ENCODE measurements at regions not wholly inside any gene's neighbourhood (a gene's known extent, or its start where the extent isn't known, plus 50 kb on each side); places are given as distances from the start of the nearest gene placed in this dataset.

DNA sequence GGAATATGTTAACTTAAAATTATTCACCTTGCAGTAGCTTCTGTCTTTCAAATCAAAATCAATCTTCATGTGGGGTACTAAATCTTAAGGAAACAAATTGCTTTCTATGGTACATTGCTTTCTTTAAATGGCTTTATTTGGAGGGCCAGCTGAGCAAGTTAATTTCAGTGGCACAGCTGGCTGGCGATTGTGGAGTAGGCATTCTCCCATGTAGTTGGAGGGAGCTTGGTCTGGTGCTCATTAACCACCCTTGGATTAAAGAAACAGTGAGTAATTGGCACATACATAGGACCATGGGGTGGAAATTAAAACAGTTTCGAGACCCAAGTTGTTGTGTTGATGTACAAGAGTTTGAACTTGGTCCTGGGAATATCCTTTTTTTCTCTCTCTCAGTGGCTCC lies 201.3 kb upstream of the CHD6 start:
- no peak for DNase-seq (ENCODE audit: low spot score)
- intact Hi-C loops (cut with DNase I): no loop called here

DNA sequence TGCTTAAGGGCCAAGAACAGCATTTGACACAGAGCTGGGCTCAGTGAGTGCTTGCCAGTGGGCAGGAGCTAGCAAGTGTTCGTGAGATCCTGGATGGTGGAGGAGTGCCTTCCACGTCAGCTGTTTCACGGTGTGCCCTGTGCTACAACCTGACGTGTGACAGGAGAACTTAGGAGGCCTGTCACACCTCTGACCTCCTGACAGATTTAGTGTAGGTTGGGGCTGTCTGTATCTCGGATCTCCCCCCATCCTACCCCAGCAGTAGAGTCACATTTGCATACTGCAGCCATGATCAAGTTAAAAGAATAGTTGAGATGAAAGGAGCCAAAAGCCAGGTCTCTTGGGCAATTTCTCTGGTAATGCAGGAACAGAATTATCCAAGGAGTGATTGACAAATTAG lies 200.8 kb upstream of the CHD6 start:
- DNase-seq (ENCODE audit: low spot score): no peak
- intact Hi-C loops (cut with DNase I): no loop called here

DNA sequence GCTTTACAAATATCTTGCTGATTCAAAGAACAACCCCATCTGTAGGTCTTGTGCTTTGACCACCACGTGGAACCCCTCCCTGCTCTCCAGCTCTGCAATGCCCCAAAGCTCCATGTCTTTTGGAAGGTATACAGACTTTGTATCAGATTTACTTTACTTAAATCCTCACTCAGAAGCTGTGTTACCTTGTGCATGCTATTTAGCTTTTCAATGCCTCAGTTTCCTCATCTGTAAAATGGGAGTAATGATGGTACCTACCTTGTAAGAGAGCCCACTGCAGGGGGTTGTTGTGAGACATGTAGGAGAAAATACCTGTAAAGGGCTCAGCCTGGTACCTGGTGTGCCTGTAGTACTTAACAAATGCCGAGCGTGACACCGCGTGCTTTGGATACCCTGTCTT lies 200.2 kb upstream of the CHD6 start:
- intact Hi-C loops (cut with DNase I): no loop called here

DNA sequence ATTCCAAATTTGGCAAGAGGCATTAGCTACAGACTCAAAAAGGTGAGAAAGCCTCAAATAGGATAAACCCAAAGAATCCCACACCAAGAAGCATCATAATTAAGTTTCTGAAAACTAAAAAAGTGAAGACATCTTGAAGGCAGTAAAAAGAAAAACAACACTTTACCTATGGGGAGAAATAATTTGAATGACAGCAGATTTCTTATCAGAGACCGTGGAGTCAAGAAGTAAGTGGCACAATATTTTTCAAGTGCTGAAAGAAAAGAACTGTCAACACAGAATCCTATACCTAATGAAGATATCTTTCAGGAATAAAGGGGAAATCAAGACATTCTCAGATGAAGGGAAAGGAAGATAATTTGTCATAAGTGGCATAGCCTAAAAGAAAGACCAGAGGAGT lies 193.3 kb upstream of the CHD6 start:
- intact Hi-C loops (cut with DNase I): no loop called here
- no peak for DNase-seq (ENCODE audit: low spot score)

More for the DNA sequence above, 200.2 kb upstream of the CHD6 start:
- no peak for DNase-seq (ENCODE audit: low spot score)

DNA sequence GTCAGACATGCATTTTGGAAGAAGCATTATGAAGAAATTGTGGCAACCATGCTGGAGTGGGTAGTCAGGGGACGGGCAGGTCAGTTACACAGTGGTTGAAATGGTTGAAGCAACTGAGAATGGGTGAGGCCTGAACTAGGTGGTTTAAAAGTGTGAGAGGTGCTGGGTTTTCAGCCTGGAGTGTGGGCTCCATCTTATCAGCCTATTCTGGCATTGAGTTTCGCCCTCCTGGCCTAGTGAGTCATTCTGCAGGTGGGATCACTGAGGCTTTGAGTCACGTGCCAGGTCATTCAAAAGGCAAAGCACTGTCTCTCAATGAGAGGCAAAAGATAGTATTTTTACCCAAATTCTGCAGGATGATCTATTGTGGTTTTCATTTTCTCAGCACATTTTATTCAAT lies 181.9 kb upstream of the CHD6 start:
- intact Hi-C loops (cut with DNase I): no loop called here
- DNase-seq (ENCODE audit: low spot score): no peak

DNA sequence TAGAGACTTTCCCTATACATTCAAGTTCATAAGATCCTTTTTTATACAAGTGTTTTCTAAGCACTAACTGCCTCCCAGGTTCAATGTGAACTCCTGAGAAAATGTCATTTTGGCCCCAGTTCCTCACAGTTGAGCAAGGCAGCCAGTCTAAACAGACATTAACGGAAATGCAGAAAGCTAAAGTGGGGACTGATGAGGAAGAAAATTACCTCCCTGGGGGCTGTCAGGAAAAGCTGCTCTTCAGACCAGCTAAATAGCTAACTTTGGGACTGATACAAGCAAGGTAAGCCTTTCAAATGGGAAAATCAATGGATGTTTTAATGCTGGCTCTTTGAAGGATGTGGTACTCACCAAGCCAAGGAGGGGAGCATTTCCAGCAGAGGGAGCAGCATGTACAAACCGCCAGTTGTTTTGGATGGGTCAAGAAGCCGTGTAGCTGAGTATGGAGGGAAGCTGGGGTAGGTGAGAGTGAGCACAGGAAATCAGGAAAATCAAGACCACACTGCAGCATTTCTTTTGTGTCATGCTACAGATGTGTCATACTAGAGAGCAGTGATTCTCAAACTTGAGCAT lies 180.8 kb upstream of the CHD6 start:
- intact Hi-C loops (cut with DNase I): no loop called here
- DNase-seq (ENCODE audit: low spot score): no peak

DNA sequence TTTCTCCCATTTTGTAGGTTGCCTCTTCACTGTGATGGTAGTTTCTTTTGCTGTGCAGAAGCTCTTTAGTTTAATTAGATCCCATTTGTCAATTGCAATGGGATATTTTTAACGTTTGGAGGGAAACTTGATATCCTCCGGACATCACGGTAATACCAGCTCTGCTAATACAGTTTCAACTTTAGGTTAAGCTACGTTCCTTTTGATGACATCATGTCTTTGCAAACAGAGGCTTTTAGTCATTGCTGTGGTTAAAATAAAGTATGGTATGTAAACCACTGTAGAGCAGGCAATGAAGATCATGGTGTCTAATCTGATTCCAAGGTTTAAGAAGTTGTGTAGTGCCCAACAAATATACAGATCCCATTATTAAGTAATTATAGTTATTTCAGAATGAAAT lies 168.0 kb upstream of the CHD6 start:
- DNase-seq (ENCODE audit: low spot score): no peak
- intact Hi-C loops (cut with DNase I): no loop called here

DNA sequence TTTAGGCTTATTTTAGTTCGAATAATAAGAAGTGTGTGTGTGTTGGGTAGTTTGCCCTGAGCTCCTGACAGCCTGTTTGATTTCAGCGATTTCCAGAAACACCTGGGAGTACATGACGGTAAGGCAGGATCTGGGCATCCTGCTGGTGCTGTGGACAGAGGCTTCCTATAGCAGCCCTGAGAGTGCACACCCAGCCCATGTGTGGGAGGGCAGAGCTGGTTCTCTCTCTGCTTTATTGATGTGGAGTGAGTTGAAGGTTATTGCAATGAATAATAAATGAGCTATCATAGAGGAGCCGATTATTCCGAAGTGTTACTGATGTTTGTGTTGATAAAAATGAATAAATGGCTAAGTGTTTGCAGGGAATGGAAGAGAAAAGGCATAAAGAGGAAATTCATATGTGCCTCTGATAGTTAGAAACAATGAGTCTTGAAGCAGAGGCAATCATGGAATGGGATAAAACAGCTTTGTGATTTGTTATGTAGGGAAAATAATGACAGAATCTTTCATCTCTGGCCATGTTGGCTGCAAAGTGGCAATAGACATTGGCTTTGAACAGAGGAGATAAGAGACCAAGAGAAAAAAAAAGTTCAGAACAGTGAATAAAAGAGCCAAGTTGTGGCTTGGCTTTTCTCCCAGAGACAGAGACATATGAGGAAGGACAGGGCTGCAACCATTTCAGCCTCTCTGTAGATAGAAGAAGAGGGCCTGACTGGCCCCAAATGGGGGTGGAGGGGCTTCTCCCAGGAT lies 166.2 kb upstream of the CHD6 start:
- no peak for DNase-seq (ENCODE audit: low spot score)

DNA sequence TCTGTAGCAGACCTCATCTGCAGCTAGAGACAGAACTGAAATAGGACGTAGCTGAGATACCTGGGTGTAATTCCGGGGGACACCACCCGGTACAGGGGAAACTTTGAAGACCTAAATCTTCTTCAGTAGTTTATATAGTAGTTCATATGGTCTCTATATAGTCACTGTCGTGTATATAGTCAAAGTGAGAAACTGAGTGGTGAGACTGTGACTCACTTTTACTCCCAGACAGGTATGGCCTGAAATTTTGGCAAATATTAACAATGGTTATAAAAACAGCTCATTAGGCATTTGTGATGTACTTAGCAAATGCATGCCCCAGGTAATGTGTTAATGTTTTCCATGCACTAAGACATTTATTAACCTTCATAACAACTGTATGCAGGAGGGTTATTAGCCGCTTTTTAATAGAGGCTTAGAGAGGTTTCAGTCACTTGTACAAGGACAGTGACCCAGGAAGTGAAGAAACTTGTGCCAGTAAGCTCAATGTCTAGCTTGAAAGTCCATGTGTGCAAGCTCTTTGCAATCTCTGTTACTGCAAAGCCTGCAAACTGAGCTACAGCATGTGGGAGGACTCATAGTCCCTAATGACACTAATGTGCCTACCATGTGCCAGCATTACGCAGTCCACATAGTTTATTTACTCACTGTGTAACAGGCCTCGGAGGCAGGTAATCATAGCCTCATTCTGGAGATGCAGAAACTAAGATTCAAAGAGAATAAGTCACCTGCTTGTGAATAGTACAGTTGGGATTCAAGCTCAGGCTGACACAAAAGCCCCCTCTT lies 165.4 kb upstream of the CHD6 start:
- intact Hi-C loops (cut with DNase I): no loop called here

More for the DNA sequence above, 166.2 kb upstream of the CHD6 start:
- intact Hi-C loops (cut with DNase I): no loop called here

DNA sequence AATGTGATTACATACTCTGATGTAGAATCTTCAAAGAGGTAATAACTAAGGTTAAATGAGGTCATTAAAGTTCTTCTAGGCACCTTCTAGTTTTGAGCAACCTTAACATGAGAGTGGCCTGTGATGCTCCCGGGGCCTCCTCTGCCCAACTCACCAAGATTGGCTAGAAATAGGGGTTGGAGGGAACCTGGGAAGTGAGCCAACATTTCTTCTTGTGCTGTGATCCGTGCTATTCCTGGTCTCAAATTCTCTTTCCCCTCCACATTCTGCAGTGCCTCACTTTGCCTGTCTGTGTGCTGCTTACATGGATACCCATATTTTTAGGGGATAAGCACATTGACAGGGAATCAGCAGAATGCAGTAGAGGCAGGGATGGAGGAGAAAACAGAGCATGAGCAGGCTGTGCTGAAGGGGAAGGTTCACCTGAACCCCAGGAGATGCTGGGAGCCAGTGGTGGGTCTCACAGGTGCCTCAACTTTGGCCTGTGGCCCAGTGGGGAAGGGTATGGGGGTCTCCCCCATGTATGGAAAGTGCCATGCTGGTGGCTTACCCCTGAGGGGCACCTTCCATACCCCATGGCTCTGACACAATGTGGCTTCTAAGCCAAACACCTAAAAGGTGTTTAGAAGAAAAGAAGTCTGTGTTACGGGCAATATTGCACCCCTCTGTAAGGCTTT lies 164.7 kb upstream of the CHD6 start:
- DNase-seq (ENCODE audit: low spot score): no peak
- intact Hi-C loops (cut with DNase I): no loop called here

More for the DNA sequence above, 165.4 kb upstream of the CHD6 start:
- DNase-seq (ENCODE audit: low spot score): no peak

DNA sequence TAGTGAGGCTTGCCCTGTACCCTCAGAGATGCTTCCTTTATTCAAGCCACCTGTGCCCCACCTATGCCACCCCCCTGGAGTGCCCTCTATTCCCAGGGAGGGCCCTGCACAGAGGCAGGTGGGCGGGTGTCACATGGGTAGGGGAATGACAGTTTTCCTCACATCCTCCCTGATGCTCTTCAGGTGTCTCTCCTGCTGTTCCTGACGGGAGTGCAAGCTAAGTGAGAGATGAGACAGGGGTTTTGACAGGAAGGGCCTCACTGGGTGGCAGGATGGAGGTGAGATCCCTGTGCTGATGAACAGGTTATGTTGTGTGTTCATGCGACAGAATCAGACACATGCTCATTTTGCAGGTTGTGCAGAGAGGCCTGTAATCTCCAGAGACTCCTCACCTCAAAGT lies 164.1 kb upstream of the CHD6 start:
- intact Hi-C loops (cut with DNase I): no loop called here
- no peak for DNase-seq (ENCODE audit: low spot score)

DNA sequence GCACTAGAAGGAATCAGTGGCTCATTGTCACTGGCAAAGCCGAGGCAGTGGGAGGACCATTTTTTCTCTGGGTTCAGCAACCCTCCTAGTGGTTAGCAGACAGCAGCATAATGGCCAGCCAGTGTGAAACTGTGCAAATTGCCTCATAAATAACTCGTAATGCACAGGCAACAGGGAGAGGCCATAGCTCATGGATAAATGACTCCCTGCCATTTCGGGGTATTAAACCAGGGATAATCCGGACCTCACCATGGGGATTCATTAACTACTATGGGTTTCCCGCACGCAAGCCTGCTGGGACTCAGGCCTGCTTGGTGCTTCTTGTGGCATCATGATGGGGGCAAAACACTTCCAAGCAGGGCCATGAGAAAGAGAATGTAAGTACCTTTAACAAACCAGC lies 158.2 kb upstream of the CHD6 start:
- intact Hi-C loops (cut with DNase I): no loop called here
- DNase-seq (ENCODE audit: low spot score): no peak

DNA sequence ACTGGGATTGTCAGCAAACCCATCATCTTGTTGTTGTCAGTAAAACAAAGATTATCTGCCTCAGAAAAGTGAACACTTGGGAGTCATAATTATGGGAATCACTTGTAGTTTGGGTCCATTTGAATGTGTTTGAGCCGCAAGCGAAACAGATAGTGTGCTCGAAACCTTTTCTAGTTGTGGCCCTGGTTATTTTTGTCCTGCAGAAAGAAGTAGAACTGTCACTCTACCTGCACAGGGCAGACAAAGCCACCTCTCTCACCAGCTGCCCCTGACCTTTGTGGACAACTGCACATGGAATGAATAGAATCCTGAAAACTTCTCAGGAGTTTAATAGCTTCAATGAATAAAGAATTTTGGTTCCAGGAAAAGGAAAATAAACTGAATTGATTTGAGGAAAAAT lies 156.1 kb upstream of the CHD6 start:
- intact Hi-C loops (cut with DNase I): no loop called here
- DNase-seq (ENCODE audit: low spot score): no peak

DNA sequence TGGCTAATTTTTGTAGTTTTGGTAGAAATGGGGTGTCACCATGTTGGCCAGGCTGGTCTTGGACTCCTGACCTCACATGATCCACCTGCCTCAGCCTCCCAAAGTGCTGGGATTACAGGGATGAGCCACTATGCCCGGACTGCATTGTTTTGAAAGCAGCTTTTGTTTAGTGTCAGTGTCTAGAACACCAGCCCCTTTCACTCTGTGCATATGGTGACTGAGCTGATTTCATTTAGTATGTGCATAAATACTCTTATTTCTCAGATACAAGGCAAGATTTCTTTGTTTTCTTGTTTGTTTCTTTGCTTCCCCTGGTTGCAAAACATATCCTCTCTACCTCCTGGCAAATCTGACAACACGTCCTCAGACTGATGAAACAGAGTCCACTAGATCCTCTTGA lies 152.8 kb upstream of the CHD6 start:
- no peak for DNase-seq (ENCODE audit: low spot score)
- intact Hi-C loops (cut with DNase I): no loop called here

DNA sequence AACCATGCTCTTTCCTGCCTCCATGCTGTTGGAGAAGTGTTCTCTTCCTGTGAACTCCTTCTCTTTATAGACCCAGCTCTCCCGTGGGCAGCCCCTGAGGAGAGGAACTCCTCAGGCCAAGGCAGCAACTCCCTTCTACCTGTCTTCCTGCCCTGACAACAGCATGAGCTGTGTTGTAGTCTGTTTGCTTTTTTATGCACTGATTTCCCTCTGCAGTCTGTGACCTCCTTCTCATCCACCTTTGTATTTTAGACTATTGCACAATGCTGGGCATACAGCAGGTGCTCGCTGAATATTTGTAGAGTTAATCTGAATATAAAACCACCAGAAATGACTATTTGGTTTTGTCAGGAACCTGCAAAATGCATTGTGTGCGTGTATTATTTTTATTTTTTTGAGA lies 152.2 kb upstream of the CHD6 start:
- intact Hi-C loops (cut with DNase I): no loop called here

DNA sequence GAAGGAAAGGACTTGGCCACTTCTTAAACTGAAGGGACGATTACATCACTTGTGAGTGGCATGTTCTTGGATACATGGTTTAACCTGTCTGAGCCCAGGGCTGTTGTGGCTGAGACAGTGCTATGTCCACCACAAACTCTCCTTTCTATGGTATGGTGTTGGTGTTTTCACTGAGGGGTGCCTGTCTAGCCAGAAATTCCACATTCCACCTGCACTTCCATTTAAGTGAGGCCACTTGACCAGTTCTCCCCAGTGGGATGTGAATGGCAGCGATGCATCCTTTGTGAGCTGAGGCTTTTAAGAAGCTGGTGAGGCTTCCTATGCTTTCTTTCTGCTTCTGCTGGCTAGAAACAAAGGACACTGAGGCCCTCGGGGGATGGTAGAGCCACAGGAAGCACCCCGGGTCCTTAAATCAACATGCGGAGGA lies 151.4 kb upstream of the CHD6 start:
- intact Hi-C loops (cut with DNase I): no loop called here
- no peak for DNase-seq (ENCODE audit: low spot score)

More for the DNA sequence above, 152.2 kb upstream of the CHD6 start:
- DNase-seq (ENCODE audit: low spot score): no peak

DNA sequence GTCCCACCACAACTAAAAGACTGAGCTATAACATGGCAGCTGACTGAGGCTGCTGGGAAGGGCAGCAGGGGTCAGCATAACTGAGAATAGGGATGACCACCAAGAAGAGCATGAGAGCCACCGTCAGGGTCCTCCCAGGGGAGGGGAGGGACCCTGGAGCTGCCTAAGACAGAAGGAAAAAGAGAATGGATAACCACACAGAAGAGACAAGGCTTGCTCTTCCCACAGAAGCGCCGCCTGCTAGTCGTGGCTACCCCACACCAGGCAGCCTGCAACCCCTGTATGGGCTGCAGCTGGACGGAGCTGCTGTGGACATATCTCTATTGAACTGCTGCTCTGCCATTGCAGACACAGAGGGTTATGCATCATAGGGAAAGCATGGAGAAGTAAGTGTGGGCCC lies 132.0 kb upstream of the CHD6 start:
- DNase-seq (ENCODE audit: low spot score): no peak
- intact Hi-C loops (cut with DNase I): no loop called here

DNA sequence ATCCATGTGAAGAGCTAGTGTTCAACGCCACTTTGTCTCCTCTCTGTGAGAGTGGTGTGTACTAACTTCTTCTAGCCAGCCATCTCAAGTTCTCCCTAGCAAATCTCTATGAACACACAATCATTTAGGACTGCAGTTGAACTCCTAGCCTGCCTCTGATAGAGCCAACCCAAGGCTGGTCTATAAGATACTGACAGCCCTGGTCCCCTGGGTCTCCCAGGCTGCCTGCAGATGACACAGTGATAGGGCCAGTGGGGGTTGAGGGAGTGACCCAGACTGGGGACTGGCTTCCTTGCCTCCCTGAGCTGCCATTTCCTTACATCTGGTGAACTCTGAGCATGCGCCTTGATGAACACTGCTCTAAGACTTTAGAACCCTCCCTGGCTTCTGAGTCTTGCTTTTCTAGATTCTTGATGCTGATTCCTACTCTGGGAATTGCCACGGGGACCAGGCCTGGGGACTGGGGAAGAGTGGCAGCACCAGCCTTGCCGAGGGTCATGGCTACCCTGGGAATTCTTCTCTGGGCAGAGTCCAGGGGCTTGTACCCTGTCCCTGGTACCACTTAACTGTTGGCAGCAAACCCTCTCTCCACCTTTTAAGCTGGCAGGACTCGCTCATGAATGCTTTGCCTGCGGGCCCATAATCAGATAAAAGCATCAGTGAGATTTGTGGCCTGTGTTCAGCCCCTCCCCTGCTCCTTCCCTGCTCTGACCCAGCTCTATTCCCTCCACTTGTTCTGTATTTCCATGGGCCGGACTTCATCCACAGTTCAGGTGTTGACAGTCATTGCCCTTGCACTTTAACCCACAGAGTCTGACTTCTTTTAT lies 130.8 kb upstream of the CHD6 start:
- no peak for DNase-seq (ENCODE audit: low spot score)
- intact Hi-C loops (cut with DNase I): no loop called here

DNA sequence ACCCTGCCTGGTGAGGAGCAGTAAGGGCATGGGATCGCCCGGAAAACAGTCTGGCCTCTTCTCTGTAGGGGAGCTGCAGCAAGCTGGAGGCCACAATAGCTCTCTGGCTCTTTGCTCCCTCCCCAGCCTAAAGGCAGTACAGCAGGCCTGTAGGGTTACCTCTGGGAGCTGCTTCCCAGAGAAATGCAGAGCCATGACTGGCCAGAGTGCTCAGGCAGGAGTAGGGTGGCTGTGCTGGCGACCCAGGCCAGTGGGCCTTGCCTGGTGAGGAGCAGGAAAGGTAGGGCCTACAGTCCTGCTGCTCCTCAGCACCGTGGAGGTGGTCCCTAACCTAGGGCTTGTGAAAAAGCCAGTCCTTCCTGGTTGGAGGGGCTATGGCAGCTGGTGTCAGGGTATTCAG lies 129.9 kb upstream of the CHD6 start:
- DNase-seq (ENCODE audit: low spot score): no peak
- intact Hi-C loops (cut with DNase I): no loop called here

DNA sequence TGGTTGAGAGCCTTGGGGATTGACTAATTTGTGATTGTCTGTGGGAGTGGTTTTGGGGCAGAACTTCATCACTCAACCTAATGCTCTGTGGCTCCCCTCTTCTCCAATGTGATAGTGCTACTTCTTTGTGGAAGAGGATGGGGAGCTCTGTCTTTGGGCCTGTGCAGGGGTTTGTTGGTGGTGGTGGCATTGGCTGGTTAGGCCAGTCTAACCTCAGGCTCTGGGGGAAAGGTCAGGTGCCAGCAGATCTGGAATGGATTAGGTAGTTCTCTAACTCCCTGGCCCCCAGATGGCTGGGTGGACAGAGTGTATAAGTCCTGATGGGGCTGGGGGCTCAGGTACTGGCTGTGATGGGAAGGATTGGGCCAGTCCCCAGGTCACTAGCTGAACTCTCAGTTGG lies 129.0 kb upstream of the CHD6 start:
- DNase-seq (ENCODE audit: low spot score): no peak
- intact Hi-C loops (cut with DNase I): no loop called here
